OCI-LY7 (cell line): ENCODE measurements at regions not wholly inside any gene's neighbourhood (a gene's known extent, or its start where the extent isn't known, plus 50 kb on each side); places are given as distances from the start of the nearest gene placed in this dataset.
"Not testable (repeated sequence)": the region's sequence is repeated elsewhere in the genome, so short reads cannot be mapped to it uniquely, and the experiment has no call there.

Experiments used
- EZH2phosphoT487 ChIP-seq: fragments of 200-600 bp; sonication (generic); IDR thresholded peaks from 2 replicates; pipeline ENCODE4 v1.6.1; 2018; ENCODE audit warnings: low read depth, borderline replicate concordance, mild to moderate bottlenecking, mixed run types, antibody characterized with exemption, low read length, moderate library complexity, mixed read lengths
- TF ChIP-seq, protein P1 (sequence below): fragments of 200-600 bp; sonication (generic); conservative IDR thresholded peaks from 2 replicates; pipeline ENCODE4 v1.5.1; 2014; ENCODE audit warnings: mild to moderate bottlenecking, antibody characterized with exemption, low read length, moderate library complexity, mixed read lengths

DNA sequence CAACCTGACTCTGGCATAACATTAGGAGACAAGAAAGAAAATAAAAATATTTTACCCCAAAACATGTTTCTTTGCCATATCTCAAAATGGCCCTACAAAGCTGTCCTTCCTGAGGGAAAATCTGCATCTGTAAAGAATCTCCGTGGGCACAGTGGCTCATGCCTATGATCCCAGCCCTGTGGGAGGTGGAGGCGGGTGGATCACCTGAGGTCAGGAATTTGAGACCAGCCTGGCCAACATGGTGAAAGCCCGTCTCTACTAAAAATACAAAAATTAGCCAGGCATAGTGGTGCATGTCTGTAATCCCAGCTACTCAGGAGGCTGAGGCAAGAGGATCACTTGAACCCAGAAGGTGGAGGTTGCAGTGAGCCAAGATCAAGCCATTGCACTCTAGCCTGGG lies 105.8 kb downstream of the FAM217A start:
- TF ChIP-seq, protein P1, sequence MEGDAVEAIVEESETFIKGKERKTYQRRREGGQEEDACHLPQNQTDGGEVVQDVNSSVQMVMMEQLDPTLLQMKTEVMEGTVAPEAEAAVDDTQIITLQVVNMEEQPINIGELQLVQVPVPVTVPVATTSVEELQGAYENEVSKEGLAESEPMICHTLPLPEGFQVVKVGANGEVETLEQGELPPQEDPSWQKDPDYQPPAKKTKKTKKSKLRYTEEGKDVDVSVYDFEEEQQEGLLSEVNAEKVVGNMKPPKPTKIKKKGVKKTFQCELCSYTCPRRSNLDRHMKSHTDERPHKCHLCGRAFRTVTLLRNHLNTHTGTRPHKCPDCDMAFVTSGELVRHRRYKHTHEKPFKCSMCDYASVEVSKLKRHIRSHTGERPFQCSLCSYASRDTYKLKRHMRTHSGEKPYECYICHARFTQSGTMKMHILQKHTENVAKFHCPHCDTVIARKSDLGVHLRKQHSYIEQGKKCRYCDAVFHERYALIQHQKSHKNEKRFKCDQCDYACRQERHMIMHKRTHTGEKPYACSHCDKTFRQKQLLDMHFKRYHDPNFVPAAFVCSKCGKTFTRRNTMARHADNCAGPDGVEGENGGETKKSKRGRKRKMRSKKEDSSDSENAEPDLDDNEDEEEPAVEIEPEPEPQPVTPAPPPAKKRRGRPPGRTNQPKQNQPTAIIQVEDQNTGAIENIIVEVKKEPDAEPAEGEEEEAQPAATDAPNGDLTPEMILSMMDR = not testable (repeated sequence)
- TF ChIP-seq EZH2phosphoT487 = not testable (repeated sequence)
